ENCODE measurements at regions not wholly inside any gene's neighbourhood (a gene's known extent, or its start where the extent isn't known, plus 50 kb on each side); places are given as distances from the start of the nearest gene placed in this dataset.

DNA sequence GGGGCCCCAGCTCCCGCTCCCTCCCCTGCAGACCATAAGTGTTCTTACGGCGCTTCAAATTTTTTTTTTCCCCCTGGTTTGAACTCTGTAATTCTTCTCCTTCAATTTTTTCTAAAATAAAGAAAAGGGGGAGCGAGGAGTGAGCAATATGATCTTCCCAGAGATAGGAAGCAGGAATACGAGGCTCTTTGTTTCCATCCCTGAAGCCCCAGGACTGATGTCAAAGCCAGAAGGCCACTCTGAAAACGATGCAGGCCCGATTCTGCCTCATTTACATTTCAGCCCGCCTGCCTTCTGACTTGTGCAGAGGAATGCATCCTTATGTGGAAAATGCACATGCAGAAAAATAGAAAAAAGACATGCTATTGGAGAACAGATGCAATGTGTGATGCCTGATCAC lies 401.5 kb upstream of the MKI67 start:
- no peaks in the 10 kb centered on the region for H3F3A ChIP-seq (ENCODE audit: low read depth)
- no peak for DNase-seq (ENCODE audit: low spot score)
- Mint-ChIP-seq H3K27ac (no peak overlapping the region), H3K27me3 (ENCODE audit: insufficient read depth, low read depth) (peaks cover 4% of the 10 kb centered on the region), H3K4me1 (peaks cover 34% of the 10 kb centered on the region), H3K36me3 (no peaks in the 10 kb centered on the region), H3K4me3 (no peak overlapping the region), H3K9me3 (no peaks in the 10 kb centered on the region)
- no peak overlapping the region for H3K4me3 ChIP-seq
- H3K27ac ChIP-seq = no peak overlapping the region
- H3K4me2 ChIP-seq = no peak overlapping the region
- peaks cover 7% of the 10 kb centered on the region for H3K4me1 ChIP-seq
- H3K27me3 ChIP-seq = no peaks in the 10 kb centered on the region
- no peaks in the 10 kb centered on the region for H3K36me3 ChIP-seq
- TF ChIP-seq, protein P1, sequence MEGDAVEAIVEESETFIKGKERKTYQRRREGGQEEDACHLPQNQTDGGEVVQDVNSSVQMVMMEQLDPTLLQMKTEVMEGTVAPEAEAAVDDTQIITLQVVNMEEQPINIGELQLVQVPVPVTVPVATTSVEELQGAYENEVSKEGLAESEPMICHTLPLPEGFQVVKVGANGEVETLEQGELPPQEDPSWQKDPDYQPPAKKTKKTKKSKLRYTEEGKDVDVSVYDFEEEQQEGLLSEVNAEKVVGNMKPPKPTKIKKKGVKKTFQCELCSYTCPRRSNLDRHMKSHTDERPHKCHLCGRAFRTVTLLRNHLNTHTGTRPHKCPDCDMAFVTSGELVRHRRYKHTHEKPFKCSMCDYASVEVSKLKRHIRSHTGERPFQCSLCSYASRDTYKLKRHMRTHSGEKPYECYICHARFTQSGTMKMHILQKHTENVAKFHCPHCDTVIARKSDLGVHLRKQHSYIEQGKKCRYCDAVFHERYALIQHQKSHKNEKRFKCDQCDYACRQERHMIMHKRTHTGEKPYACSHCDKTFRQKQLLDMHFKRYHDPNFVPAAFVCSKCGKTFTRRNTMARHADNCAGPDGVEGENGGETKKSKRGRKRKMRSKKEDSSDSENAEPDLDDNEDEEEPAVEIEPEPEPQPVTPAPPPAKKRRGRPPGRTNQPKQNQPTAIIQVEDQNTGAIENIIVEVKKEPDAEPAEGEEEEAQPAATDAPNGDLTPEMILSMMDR (IDR thresholded peaks at IDR 0.05) = no peak
- TF ChIP-seq EZH2phosphoT487 (IDR thresholded peaks at IDR 0.05) = no peak
- H3K79me2 ChIP-seq (ENCODE audit: low read depth) = no peaks in the 10 kb centered on the region
- no peaks in the 10 kb centered on the region for H3K9me3 ChIP-seq (ENCODE audit: low read depth)
- peak overlapping the region; percentile 47 for H2AFZ ChIP-seq (replicated peaks)
- no peaks in the 10 kb centered on the region for H4K20me1 ChIP-seq (ENCODE audit: low read depth)
- H3K9ac ChIP-seq = no peak overlapping the region

- H3K9ac ChIP-seq = no peak overlapping the region
- Mint-ChIP-seq H3K27ac (no peak overlapping the region), H3K4me1 (peaks cover 34% of the 10 kb centered on the region), H3K27me3 (ENCODE audit: insufficient read depth, low read depth) (peaks cover 4% of the 10 kb centered on the region), H3K36me3 (no peaks in the 10 kb centered on the region), H3K9me3 (no peaks in the 10 kb centered on the region), H3K4me3 (no peak overlapping the region)
- H3K4me3 ChIP-seq = no peak overlapping the region
- no peaks in the 10 kb centered on the region for H3K79me2 ChIP-seq (ENCODE audit: low read depth)
- H3K4me2 ChIP-seq = no peak overlapping the region
- H4K20me1 ChIP-seq (ENCODE audit: low read depth) = no peaks in the 10 kb centered on the region
- H2AFZ ChIP-seq (replicated peaks) = peak overlapping the region; percentile 47
- H3K27me3 ChIP-seq = no peaks in the 10 kb centered on the region
- DNase-seq (ENCODE audit: low spot score) = no peak
- no peak overlapping the region for H3K27ac ChIP-seq
- no peaks in the 10 kb centered on the region for H3F3A ChIP-seq (ENCODE audit: low read depth)
- no peaks in the 10 kb centered on the region for H3K36me3 ChIP-seq
- H3K4me1 ChIP-seq = peaks cover 7% of the 10 kb centered on the region
- TF ChIP-seq EZH2 (IDR thresholded peaks at IDR 0.05) (no peak), EZH2phosphoT487 (IDR thresholded peaks at IDR 0.05) (no peak)
- TF ChIP-seq, protein P1 (IDR thresholded peaks at IDR 0.05) = no peak
- no peaks in the 10 kb centered on the region for H3K9me3 ChIP-seq (ENCODE audit: low read depth)
Measured at GRCh38 chr10:128528167-128528566, 401.9 kb upstream of the MKI67 start.

DNA sequence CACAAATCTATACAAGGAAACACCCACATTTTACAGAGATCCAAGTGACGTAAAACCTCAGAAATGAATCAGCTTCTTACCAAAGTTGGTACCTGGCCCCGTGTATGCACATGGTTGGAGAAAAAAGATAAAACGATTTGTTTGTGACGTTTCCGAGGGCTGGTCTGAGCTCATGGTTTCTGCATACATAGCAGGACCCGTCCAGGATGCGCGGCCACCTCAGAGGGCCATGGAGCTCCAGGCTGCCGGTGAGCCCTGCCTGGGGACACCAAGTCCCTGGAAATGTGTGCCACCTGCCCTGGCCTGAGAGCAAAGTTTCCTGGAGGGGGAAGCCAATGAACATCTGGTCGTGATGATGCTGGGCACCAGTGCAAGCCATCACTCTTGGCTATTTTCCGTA lies 402.6 kb upstream of the MKI67 start:
- H3K4me3 ChIP-seq = no peak overlapping the region
- no peaks in the 10 kb centered on the region for H3K27me3 ChIP-seq
- H3K9me3 ChIP-seq (ENCODE audit: low read depth) = no peaks in the 10 kb centered on the region
- H3K27me3 Mint-ChIP-seq (ENCODE audit: insufficient read depth, low read depth) = peaks cover 6% of the 10 kb centered on the region
- no peaks in the 10 kb centered on the region for H3K36me3 ChIP-seq
- no peak overlapping the region for H2AFZ ChIP-seq (replicated peaks)
- DNase-seq (ENCODE audit: low spot score) = no peak
- H4K20me1 ChIP-seq (ENCODE audit: low read depth) = no peaks in the 10 kb centered on the region
- H3K4me1 Mint-ChIP-seq = peaks cover 34% of the 10 kb centered on the region
- no peak overlapping the region for H3K27ac ChIP-seq
- H3K9me3 Mint-ChIP-seq = no peaks in the 10 kb centered on the region
- no peak overlapping the region for H3K4me2 ChIP-seq
- H3K27ac Mint-ChIP-seq = no peak overlapping the region
- H3K9ac ChIP-seq = no peak overlapping the region
- no peaks in the 10 kb centered on the region for H3F3A ChIP-seq (ENCODE audit: low read depth)
- H3K36me3 Mint-ChIP-seq = no peaks in the 10 kb centered on the region
- TF ChIP-seq, protein P1 (IDR thresholded peaks at IDR 0.05) = no peak
- TF ChIP-seq EZH2phosphoT487 (IDR thresholded peaks at IDR 0.05) (no peak), EZH2 (IDR thresholded peaks at IDR 0.05) (no peak)
- H3K4me1 ChIP-seq = peaks cover 7% of the 10 kb centered on the region
- no peak overlapping the region for H3K4me3 Mint-ChIP-seq
- H3K79me2 ChIP-seq (ENCODE audit: low read depth) = no peaks in the 10 kb centered on the region
